HG03354 (cell line): ENCODE measurements at regions not wholly inside any gene's neighbourhood (a gene's known extent, or its start where the extent isn't known, plus 50 kb on each side); places are given as distances from the start of the nearest gene placed in this dataset.
A peak's percentile ranks its signal among the peaks of the same experiment; 100 is the strongest.
"Not testable (repeated sequence)": the region's sequence is repeated elsewhere in the genome, so short reads cannot be mapped to it uniquely, and the experiment has no call there.

Source experiments
- ATAC-seq: cut with Tn5 transposase; IDR thresholded peaks from one replicate; pipeline ENCODE4 v1.9.1; 2021; ENCODE audit warnings: mild to moderate bottlenecking; ENCODE audit not compliant: unreplicated experiment, poor library complexity, severe bottlenecking

GRCh38 chr13:60280524-60280923 lies 116.5 kb upstream of the TDRD3 start:
- not testable (repeated sequence) for ATAC-seq

- ATAC-seq, result no peak
Observed at GRCh38 chr13:60282186-60282585, 114.8 kb upstream of the TDRD3 start.

DNA sequence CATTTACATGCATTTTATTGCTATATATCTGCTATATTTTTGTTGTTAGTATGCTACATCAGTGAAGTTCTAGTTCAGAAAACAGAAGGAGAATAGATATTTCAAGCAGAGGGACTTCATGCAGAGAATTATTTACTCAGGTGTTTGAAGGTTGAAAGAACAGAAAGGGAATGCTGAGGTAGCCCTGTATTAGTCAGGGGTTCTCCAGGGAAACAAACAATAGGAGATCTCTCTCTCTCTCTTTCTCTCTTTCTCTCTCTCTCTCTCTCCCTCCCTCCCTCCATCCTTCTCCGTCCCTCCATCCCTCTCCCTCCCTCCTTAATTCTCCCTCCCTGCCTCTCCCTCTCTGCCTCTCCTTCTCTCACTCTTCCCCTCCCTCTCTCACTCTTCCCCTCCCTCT lies 114.3 kb upstream of the TDRD3 start:
- ATAC-seq, result no peak

DNA sequence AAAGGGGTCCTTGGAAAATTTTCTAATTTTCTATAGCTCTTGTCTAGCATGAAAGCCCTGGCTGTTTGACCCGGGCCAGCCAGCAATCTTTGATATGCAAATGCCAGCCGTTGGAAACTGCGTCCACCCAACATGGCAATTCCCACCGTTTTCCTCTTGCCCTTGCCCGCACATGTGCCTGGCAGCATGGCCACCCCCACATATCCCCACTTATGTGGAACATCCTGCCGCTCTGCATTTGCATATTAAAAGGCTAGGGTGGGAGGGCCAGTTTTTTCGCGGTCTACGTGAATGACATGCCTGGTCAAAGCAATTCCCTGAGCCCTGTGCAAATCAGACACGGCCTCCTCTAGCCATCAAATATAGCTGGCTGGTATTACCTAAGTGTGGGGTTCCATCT lies 110.3 kb upstream of the TDRD3 start:
- no peak for ATAC-seq

DNA sequence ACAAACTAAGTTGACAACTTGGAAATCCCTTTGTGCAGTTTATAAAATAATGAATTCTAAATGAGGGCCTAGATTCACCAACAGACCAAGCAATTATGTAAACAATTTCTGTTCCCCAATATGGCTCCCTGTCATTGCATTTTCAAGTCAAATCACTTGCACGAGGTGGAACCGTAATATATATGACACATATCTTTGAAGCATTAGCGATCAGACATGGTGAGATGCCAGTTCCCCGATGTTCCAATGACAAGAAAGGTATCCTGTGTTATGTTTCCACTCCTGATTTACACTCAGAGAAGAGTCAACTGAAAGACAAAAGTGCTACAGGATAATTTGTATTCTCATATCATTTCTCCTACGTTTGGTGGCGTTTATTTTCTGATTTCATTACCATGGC lies 108.5 kb upstream of the TDRD3 start:
- no peak for ATAC-seq

GRCh38 chr13:60303166-60303565 lies 93.9 kb upstream of the TDRD3 start:
- ATAC-seq, result no peak

GRCh38 chr13:60311527-60311926 lies 85.5 kb upstream of the TDRD3 start:
- no peak for ATAC-seq

DNA sequence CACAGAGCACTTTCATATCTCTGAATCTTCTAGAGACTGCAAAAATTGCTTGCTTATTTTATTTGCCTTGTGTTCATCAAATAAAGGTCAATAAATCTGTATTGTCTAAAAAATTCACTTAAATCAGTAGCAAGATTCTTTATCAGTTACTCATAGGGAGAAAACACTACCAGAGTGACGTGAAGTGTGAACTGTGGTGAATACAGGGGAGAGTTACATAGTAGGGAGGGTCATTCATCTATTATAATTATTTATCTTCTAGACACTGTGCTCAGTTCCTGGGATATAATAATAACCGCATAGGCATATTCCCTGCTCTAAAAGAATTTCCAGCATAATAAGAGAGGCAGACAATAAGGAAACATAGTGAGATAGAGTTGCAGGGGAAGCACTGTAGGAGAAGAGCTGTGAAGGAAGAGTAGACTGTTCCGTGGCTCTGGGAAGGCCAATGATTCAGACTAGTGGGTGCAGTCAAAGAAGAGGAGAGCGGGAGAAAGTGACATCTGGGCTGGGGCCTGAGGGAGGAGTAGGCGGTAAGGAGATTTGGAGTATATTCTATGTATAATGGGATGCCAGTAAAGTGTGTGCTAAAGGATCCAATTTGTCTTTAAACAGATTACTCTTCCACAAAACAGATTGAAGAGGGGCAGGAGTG lies 84.0 kb upstream of the TDRD3 start:
- ATAC-seq, result no peak

DNA sequence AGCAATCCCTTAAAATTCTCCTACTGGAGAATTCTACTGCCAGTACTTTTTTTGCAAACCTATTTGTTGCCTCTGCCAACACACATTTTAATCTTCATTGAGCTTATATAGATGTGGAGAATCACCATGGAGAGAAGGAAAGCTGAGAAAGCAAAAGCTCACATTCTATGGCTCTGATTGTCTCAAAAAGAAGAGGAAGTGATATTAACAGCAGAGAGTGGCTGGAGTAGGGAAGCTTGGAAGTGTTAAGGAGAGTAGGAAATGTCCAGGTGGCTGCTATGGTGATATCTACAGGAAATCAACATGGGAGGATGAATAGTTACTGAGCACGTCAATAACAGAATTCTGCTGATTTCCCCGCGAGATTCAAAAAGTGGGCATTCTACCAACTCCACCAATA lies 78.8 kb upstream of the TDRD3 start:
- ATAC-seq, result no peak

- ATAC-seq, result no peak
Observed at GRCh38 chr13:60324131-60324530, 72.9 kb upstream of the TDRD3 start.

GRCh38 chr13:60326273-60326672 lies 70.7 kb upstream of the TDRD3 start:
- ATAC-seq, result no peak

DNA sequence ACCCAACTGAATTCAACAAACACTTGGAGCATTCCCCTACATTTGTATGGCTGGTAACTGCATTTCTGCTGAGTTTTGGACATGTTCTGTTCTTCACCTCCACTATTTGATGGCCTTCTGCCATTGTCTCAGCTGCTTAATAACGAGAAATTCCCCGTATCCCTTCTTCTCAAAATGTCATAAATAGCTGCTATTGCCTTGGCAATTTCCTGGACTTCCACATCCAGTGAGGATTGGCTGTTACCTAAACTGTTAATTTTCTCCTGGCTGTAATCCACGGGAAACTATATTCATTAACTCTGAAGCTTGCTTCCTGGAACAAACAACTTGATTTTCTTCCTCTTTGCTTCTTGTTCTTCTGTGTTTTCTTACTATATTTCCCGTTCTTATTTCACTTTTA lies 69.5 kb upstream of the TDRD3 start:
- no peak for ATAC-seq

- ATAC-seq, result no peak
Observed at GRCh38 chr13:60328073-60328472, 68.9 kb upstream of the TDRD3 start.

DNA sequence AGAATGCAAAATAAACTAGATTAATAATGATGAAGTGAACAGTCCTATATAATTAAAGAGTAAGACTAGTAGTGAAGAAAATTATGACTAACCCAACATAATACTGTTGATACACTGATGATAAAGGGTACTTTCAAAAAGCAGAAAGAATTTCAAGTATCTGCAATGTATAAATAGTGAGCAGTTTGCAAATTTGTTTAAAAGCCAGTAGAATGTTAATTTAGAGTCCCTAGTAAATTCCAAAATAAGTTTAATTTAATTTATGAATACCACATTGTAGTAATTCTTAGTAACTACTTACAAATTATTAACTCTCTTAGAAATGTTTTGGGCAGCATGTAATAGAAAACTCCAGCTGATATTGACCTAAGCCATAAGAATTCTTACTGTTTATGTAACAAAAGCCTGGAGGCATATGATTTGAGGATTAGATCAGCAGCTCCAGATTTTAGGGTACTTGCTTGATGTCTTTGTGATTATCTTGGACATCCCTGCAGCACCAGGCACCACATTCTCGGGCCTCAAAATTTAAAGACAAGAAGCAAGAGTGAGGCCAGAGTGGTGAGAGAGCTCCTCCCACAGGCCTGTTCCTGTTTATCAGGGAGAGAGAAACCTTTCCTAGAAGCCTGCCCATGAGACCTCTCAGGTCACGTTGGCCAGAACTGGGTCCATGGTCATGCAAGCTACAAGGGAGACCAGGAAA lies 67.6 kb upstream of the TDRD3 start:
- ATAC-seq, result peak; percentile 62

- no peak for ATAC-seq
Observed at GRCh38 chr13:60331249-60332012, 65.6 kb upstream of the TDRD3 start.

DNA sequence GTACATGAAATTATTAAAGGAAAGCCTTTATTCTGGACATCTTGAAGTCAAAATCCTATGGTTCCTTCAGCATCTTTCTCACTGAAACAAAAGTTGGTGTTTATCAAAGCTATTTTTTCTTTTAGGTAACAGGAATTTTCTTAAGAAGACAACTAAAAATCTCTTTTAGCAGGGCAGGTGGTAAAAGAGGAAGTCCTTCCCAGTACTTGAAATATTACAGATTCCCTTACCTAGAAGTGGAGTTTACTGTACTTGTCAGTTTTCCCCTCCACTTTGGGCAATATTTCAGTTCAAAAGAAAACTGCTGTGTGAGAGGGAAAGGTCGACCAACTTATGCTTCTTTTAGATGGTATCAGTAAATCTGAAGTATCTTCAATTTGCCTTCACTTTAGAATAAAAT lies 64.3 kb upstream of the TDRD3 start:
- no peak for ATAC-seq

- ATAC-seq, result no peak
Observed at GRCh38 chr13:60334310-60334709, 62.7 kb upstream of the TDRD3 start.

DNA sequence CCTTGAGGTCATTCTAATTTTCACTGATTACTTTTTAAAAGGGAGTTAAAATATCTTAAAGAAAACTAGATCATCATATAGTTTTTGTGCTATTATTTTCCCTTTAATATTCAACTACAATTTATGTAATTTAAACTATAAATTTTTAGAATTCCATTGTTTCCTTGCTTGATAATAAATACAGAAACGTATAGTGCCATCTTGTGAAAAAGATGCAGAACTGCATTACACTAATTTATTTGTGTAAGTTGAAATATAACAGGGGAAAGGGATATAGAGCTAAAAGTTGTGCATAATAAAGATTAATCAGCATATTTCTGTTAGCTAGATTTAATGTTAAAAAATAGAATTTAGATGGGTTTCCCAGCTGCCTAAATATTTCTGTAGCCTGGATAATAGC lies 61.5 kb upstream of the TDRD3 start:
- no peak for ATAC-seq

DNA sequence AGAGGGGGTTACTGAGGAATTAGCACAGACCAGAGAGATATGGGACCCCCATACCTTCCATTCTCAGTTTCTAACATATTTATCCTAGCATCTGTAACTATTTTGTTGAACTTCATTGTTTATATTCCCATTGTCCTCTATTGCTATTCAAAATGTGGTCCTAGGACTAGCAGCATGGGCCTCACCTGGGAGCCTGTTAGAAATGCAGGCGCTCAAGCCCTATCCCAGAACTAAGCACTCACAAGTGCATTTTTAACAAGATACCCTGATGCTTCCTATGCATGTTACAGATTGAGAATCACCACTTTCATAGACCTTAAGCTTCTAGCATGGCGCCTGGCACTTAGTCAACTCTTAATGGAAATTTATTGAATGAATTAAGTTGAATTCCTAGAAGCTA lies 58.3 kb upstream of the TDRD3 start:
- ATAC-seq, result no peak

DNA sequence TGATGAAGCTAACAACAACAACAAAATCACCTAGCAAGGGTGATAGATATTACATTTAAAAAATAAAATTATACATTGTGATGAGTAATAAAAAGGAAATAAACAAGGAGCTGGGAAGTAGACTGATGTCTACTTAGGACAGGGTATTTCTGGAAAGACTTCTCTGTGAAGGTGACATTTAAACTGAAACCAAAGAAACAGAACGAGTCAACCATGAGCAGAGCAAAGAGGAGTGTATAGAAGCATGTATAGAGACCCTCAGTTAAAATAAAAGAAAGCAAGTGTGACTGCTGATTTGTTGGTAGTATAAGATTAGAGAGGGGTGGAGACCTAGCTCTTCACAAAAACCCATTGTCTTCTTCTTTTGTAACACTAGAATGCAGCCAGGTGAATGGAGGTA lies 53.0 kb upstream of the TDRD3 start:
- ATAC-seq, result no peak

GRCh38 chr13:60347174-60347573 lies 49.8 kb upstream of the TDRD3 start:
- ATAC-seq, result no peak
